ENCODE measurements at regions not wholly inside any gene's neighbourhood (a gene's known extent, or its start where the extent isn't known, plus 50 kb on each side); places are given as distances from the start of the nearest gene placed in this dataset.

GRCh38 chrX:110462957-110463356 is 104.3 kb downstream of the RTL9 start:
- Histone ChIP-seq H3K27me3 (ENCODE audit: insufficient read depth, low read length, poor library complexity, severe bottlenecking) (no peaks in the 10 kb centered on the region), H3K9me3 (ENCODE audit: insufficient read depth, low read depth, low read length) (no peaks in the 10 kb centered on the region), H2AFZ (ENCODE audit: low read length) (no peak overlapping the region), H3F3A (ENCODE audit: low read depth) (no peaks in the 10 kb centered on the region), H3K4me1 (ENCODE audit: insufficient read depth, low read length, poor library complexity, severe bottlenecking) (no peaks in the 10 kb centered on the region), H3K79me2 (ENCODE audit: insufficient read depth, low read length) (no peaks in the 10 kb centered on the region), H4K20me1 (ENCODE audit: insufficient read depth, low read length, poor library complexity, severe bottlenecking) (no peaks in the 10 kb centered on the region), H3K4me2 (ENCODE audit: low read depth, low read length, poor library complexity, severe bottlenecking) (no peak overlapping the region), H3K4me3 (ENCODE audit: low read length, poor library complexity, severe bottlenecking) (no peak overlapping the region), H3K36me3 (ENCODE audit: insufficient read depth, low read length) (no peaks in the 10 kb centered on the region), H3K9me2 (replicated peaks; ENCODE audit: low read depth, low read length) (no peaks in the 10 kb centered on the region), H3K9ac (ENCODE audit: low read depth, low read length, poor library complexity, severe bottlenecking) (no peak overlapping the region)
- TF ChIP-seq EZH2phosphoT487 (IDR thresholded peaks at IDR 0.05; ENCODE audit: borderline replicate concordance) = no peak
- TF ChIP-seq, protein P1, sequence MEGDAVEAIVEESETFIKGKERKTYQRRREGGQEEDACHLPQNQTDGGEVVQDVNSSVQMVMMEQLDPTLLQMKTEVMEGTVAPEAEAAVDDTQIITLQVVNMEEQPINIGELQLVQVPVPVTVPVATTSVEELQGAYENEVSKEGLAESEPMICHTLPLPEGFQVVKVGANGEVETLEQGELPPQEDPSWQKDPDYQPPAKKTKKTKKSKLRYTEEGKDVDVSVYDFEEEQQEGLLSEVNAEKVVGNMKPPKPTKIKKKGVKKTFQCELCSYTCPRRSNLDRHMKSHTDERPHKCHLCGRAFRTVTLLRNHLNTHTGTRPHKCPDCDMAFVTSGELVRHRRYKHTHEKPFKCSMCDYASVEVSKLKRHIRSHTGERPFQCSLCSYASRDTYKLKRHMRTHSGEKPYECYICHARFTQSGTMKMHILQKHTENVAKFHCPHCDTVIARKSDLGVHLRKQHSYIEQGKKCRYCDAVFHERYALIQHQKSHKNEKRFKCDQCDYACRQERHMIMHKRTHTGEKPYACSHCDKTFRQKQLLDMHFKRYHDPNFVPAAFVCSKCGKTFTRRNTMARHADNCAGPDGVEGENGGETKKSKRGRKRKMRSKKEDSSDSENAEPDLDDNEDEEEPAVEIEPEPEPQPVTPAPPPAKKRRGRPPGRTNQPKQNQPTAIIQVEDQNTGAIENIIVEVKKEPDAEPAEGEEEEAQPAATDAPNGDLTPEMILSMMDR (conservative IDR thresholded peaks at IDR 0.05; ENCODE audit: low read length) = peak; percentile 42

GRCh38 chrX:110466790-110467189 is 108.1 kb downstream of the RTL9 start:
- Histone ChIP-seq H4K20me1 (ENCODE audit: insufficient read depth, low read length, poor library complexity, severe bottlenecking) (no peaks in the 10 kb centered on the region), H3K36me3 (ENCODE audit: insufficient read depth, low read length) (no peaks in the 10 kb centered on the region), H3K9ac (ENCODE audit: low read depth, low read length, poor library complexity, severe bottlenecking) (no peak overlapping the region), H3K79me2 (ENCODE audit: insufficient read depth, low read length) (no peaks in the 10 kb centered on the region), H3K27me3 (ENCODE audit: insufficient read depth, low read length, poor library complexity, severe bottlenecking) (no peaks in the 10 kb centered on the region), H3K9me2 (replicated peaks; ENCODE audit: low read depth, low read length) (no peaks in the 10 kb centered on the region), H3F3A (ENCODE audit: low read depth) (no peaks in the 10 kb centered on the region), H3K4me1 (ENCODE audit: insufficient read depth, low read length, poor library complexity, severe bottlenecking) (no peaks in the 10 kb centered on the region), H2AFZ (ENCODE audit: low read length) (no peak overlapping the region), H3K4me2 (ENCODE audit: low read depth, low read length, poor library complexity, severe bottlenecking) (no peak overlapping the region), H3K9me3 (ENCODE audit: insufficient read depth, low read depth, low read length) (no peaks in the 10 kb centered on the region), H3K4me3 (ENCODE audit: low read length, poor library complexity, severe bottlenecking) (no peak overlapping the region)
- no peak for TF ChIP-seq EZH2phosphoT487 (IDR thresholded peaks at IDR 0.05; ENCODE audit: borderline replicate concordance)
- TF ChIP-seq, protein P1 (conservative IDR thresholded peaks at IDR 0.05; ENCODE audit: low read length) = no peak

DNA sequence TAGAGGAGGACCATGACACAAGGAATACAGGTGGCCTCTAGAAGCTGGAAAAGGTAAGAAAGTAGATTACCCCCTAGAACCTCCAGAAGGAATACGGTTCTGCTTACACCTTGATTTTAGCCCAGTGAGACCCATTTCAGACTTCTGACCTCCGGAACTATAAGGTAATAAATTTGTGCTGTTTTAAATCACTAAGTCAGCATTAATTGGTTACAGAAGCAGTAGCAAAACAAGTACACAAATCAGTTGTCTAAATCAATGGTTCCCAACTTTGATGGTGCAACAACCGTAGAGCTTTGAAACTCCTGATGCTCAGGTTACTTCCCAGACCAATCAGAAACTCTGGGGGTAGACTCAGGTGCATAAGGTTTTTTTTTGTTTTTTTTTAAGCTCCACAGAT is 113.6 kb downstream of the RTL9 start:
- Histone ChIP-seq H3K9me2 (replicated peaks; ENCODE audit: low read depth, low read length) (no peaks in the 10 kb centered on the region), H3K27me3 (ENCODE audit: insufficient read depth, low read length, poor library complexity, severe bottlenecking) (no peaks in the 10 kb centered on the region), H3K36me3 (ENCODE audit: insufficient read depth, low read length) (no peaks in the 10 kb centered on the region), H3F3A (ENCODE audit: low read depth) (no peaks in the 10 kb centered on the region), H3K4me1 (ENCODE audit: insufficient read depth, low read length, poor library complexity, severe bottlenecking) (no peaks in the 10 kb centered on the region), H3K9ac (ENCODE audit: low read depth, low read length, poor library complexity, severe bottlenecking) (no peak overlapping the region), H3K4me3 (ENCODE audit: low read length, poor library complexity, severe bottlenecking) (no peak overlapping the region), H3K9me3 (ENCODE audit: insufficient read depth, low read depth, low read length) (no peaks in the 10 kb centered on the region), H3K79me2 (ENCODE audit: insufficient read depth, low read length) (no peaks in the 10 kb centered on the region), H3K4me2 (ENCODE audit: low read depth, low read length, poor library complexity, severe bottlenecking) (no peak overlapping the region), H2AFZ (ENCODE audit: low read length) (no peak overlapping the region), H4K20me1 (ENCODE audit: insufficient read depth, low read length, poor library complexity, severe bottlenecking) (no peaks in the 10 kb centered on the region)
- no peak for TF ChIP-seq EZH2phosphoT487 (IDR thresholded peaks at IDR 0.05; ENCODE audit: borderline replicate concordance)
- TF ChIP-seq, protein P1 (conservative IDR thresholded peaks at IDR 0.05; ENCODE audit: low read length) = no peak

All from Loucy (cell line).